ENCODE measurements at regions not wholly inside any gene's neighbourhood (a gene's known extent, or its start where the extent isn't known, plus 50 kb on each side); places are given as distances from the start of the nearest gene placed in this dataset.

DNA sequence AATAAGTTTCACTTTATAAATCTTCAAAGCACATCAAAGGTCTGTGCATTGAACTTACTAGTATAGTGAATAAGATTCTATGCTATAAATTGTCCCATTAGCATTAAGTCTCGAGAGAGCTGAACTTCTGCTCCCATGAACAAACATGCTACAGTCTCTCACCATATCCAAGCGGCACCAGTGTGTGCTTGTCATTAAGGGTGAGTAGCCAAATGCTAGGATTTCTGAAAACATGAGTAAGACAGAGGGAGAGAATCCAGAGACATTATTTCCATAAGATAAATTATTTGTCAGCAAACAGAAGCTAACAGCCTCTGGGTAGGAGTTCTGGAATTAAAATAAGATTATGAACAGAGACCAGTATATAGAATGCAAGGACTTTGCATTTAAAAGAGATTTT, 2882.5 kb downstream of the PCDH9 start:
- no peak for DNase-seq

DNA sequence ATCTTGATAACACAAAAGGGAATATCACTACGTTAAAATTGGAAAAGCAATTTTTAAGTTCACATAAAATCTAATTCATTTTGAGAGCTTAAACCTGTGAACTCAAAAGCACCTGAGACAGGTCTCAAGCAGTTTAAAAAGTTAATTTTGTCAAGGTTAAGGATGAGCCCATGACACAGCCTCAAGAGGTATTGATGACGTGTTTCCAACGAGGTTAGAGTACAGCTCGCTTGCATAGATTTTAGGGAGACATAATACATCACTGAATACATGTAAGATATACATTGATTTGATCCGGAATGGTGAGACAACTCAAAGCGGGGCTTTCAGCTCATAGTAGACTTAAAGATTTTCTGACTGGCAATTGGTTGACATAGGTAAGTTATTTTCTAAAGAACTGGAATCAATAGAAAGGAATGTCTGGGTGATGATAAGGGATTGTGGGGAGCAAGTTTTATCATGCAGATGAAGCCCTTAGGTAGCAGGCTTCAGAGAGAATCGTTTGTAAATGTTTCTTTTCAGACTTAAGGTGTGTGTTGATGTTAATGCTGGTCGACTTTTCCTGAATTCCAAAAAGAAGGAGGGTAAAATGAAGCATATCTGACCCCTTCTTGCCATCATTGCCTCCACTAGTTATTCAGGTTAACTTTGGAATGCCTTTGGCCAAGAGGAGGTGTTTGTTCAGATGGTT, 2890.6 kb downstream of the PCDH9 start:
- DNase-seq = no peak

DNA sequence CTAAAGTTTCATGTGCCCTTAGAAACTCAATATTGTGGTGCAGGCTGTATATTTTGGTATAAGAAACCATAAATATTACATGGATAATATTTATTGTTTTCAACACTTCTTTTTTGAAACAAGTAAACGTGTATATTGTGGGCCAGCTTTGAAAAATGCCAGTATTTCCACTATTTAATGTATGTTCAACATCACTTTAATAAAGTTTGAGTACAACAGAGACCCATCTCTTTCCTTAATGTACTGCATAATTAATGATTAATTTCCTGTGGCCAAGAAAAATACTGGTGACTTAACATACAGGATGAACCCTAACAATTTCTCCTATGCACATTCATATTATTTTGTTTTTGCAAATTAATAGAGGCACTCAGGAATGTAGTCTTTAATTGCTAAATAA, 2891.5 kb downstream of the PCDH9 start:
- no peak for DNase-seq

DNA sequence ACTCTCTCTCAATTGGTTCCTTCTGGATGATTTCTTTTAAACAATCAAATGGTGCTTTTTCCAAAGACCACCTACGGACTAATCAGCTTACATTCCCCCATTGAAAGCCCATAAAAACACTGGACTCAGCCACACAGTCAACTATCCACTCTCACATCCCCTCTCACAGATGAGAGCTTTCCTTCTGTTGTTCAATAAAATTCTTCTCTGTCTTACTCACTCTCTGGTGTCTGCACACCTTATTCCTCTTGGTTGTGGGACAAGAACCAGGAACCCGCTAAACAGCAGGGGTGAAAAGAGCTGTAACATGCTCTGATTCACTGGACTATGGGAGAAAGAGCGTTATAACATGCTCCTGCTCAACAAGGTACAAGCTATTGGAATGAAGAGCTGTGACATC, 2896.2 kb downstream of the PCDH9 start:
- no peak for DNase-seq

DNA sequence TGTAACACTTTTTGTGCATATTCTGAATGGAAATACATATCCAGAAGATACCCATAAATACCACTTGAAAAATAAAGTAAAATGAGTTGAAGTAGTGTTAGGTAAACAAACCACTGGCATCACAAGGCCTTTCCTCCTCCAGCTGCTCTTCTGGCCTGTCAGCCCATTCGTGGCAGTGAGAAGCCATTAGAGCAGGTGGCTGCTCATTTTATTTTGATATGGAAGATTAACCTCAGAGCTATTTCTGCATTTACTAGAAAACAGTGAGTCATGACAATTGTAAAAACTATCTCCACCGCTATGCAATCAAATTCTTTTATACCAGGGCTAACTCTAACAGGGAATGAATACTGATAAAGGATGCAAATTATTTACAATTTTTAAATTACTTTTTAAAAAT, 2898.1 kb downstream of the PCDH9 start:
- peak; percentile 18 for DNase-seq

DNA sequence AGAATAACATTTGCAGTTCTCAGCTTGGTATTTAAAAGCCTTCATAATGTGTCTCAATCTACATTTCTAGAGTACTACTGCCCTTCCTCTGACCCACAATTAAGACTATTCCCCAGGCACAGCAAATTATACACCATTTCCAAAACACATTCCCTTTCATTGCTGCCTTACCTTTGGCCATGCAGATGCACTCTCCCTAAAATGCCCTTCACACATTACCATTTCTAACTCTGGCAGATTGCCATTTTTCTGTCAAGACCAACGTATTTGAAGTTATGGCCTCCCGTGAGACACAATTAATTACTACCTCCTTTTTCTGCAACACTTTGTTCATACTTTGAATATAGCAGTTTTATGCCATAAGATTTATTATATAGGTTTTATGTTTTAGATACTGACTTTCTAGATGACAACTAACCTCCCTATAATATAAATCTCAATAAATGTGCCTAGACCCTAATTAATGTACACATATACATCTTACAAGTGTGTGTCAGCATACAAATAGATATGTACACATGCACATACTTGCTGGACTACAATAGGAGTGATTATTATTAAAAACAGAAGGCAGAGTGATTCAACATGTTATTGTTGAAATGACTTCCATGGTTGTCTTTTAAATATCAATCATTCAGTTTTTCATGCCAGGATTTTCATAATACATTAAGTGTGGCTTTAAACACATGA, 2902.5 kb downstream of the PCDH9 start:
- DNase-seq = no peak

DNA sequence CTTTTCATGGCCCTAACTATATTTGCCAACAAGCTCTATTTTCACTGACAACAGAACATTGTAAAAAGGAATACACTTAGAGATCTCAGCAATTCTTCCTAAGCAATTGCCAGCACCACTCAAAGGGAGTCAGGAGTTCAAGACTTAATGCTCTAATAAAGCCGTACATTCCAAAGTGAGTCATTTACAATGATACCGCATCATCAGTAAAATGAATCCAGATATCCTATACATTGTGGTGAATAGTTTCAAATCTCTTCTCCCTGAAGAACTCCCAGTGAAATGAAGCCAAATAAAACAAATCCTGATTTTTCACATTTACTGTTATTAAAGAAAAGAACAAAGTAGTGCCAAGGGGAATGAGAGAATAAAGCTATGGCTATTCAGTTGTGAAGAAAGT, 2898.7 kb upstream of the PCDH20 start:
- no peak for DNase-seq

DNA sequence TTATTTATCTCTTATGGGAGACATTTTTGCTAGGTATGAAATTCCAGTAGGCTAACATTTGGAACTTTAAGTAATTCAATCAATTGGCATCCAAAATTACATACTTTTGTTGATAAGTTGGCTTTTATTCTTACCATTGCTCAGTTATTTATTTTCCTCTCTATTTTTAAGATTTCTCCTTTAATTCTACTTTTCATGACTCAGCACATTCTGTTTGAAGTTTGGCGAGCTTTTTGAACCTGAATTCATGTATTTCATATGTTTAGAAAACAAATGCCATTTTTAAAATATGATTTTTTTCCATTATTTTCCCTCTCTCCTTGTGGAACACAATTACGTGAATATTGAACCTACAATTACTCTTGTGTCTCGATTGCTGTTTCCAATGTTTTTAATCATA, 2896.3 kb upstream of the PCDH20 start:
- DNase-seq = no peak

DNA sequence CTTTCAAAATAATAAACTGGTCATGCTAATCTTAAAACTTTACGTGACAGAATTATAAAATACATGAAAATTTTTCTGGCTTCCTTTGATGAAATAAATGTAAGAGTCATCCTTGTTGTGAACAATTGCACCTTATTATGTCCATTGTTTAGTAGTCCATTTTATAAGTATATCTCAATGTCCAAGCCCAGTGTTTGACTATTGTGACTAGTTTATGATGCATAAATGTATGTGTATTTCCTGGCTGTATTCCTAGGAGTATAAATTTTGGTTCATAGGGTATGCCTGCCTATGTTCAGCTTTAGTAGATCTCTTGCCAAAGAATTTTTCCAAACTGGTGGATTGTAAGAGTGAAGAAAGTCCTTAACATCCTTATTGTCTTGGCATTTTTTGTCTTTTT, 2895.5 kb upstream of the PCDH20 start:
- DNase-seq = no peak

DNA sequence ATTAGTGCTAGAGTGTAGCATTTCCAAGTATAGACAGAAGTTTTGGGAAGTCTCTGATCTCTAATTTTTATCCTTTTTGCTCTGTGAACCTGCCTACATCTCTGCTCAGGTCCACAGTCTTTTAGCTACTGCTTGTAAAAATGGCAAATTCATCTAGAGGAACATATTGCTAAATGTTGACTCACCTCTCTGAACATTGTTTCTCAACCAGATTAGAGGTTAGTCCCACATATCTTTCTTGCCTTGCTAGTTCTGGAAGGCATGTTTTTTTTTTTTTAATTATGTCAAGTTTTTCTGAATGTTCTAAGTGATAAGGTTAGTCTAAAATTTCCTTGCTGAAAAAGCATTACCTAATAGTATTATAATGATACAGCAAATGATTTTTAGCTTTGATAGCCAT, 2889.6 kb upstream of the PCDH20 start:
- DNase-seq = no peak

DNA sequence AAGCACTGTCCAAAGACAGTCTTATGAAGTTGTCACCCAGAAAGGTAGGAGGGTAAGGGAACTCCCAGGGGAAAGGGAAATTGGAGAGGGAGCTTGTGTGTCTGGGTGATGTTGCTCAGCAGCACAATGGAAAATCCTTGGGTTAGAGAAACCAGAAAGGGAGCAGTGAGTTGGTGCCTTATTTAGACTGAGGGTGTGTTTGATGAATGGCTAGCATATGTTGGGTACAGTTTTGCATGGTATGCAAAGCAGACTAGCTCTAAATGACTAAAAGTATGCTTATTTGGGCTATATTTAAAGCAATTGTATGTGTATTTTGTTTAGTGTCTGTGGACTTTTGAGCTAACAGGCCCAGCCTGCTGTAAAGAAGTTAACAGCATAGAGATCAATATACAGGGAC, 2884.6 kb upstream of the PCDH20 start:
- DNase-seq = no peak

DNA sequence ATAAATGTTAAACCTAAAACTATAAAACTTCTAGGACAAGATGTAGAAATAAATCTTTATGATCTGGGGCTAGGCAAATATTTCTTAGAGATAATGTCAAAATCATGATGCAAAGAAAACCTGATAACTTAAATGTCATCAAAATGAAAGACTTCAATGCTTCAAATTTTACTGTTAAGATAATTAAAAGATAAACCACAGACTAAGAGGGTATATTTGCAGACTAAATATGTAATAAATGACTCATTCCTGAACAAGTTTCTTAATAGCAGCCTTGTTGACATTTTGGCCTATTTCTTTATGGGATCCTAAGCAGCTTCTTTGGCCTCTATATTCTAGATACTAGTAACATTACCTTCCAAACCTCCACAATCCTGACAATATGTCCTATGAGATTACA, 2878.3 kb upstream of the PCDH20 start:
- DNase-seq = no peak

DNA sequence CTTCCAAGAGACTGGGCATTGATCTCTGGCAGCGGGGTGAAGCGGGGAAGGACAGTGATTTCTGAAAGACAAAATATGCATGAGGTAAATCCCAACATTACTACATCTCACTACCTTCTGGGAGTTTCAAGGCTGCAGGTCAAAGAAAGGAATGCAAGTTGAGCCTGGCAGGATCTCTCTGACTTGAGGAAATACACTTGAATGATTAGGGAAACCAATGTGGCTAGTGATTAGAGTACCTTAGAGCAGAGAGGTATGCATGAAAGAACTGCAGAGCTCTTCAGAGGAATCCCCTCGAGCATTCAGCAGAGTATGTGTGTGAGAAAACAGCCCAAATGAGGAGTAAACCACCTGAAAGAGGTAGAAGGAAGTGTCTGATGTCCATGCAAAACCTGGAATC, 2874.1 kb upstream of the PCDH20 start:
- no peak for DNase-seq

DNA sequence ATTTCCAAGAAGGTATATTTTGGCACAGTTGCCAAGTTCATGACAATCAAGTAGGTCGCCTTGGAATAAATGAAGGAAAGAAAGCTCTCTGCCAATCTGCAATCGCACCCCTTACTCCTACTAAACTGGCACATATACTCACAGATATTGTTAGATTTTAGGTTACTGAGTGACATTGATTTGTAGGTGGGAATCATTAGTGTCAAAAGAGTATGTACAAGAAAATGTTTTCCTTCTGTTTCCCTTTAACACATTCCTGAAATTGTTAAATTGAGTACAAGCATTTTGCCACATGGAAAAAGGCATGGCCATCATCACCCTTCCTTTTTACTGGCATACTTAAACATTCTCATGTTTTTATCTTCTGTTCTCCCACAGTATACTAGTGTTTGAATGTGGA, 2868.3 kb upstream of the PCDH20 start:
- no peak for DNase-seq

DNA sequence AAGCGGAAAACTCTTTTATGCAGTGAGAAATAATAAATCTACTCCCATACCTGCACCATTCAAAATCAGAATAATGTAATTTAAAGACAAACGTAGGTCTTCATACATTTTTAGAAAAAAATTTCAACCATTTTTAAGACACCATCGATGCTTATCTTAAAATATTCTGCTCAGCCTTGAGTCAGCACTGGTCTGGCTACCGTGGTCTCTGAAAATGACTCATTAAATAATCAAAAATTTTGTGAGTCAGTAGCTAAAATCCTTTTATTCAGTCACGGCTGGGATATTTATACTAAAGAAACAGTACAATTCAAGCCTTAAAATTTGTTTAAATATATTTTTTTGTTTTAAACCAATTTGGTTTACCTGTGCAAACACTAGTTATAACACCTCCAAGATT, 2862.8 kb upstream of the PCDH20 start:
- DNase-seq = no peak

DNA sequence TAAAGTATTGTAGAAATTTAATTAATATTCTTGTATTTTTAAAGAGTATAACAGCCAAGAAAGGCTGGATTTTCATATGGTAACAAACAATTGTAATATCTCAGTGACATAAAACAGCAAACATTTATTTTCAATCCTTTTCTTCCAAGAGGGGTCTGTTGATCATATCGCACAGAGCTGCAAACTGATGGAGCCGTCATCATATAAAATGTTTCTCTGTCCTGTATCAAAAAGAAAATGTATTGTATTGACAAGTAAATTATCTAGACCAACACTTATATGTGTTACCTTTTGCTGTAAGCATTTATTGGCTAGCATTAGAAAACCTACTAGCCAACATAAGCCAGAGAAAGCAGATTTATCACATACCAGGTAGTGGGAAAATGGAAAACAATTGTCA, 2861.4 kb upstream of the PCDH20 start:
- no peak for DNase-seq

DNA sequence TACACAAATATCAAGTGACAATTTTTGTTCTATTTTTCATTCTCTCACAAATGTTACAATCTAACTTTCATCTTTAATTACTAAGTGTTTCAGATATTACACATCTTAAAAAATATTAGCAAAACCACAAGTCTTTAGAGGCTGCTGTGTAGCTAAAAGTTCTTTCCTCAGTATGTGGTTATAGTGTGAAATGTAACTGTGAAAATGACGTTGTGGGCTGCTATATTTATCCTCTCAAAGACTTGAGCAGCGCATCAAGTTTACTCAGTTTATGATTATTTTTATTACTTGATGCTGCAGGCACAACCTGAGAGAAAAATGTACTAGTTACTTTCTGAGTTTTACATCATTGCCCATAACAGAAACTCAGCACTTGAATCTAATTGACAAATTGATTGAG, 2860.6 kb upstream of the PCDH20 start:
- no peak for DNase-seq

DNA sequence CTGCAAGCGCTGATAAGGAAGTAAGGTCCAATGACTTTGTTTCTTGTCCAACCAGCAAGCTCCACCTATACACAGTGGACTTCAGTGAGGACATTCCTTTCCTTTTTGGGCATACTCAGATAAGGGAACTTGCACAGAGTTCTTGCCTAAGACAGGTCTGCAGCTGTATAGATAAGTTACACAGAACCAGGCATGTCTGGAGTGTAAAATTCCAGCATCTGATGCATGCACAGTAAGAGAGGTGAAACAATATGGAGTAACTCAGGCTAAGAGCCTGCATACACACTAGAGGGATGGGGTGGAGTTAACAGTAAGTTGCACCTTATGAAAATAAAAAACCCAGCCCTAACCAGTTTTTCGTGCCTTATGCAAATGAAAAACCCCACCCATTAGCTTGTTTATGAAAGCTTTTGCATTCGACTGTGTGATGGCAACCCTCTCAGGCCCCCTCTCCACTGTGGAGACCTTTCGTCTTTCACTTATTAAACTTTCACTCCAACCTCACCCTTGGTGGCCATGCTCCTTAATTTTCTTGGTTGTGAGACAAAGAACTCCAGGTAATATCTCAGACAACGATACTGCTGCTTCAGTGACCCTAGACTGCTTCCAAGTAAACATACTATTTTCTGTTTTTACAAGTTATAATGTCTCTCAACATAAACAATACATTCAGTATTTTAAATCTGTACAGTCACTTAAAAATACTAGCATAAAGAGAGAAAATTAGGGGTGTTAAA, 2859.0 kb upstream of the PCDH20 start:
- no peak for DNase-seq

DNA sequence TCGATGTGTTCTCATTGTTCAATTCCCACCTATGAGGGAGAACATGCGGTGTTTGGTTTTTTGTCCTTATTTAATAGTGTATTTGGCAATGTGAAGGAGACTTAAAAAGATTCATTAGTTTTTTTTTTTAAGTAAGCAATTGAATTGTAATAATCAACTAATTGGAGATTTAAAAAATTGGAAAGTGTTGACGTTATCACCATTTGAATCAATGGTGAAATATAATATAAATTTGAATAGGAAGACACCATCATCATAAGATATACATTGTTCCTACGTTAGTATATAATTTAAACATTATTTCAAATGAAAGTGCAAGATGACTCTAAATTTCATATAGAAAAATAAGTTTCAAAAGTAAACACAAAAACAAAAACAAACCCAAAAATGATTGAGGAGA, 2858.1 kb upstream of the PCDH20 start:
- DNase-seq = no peak

DNA sequence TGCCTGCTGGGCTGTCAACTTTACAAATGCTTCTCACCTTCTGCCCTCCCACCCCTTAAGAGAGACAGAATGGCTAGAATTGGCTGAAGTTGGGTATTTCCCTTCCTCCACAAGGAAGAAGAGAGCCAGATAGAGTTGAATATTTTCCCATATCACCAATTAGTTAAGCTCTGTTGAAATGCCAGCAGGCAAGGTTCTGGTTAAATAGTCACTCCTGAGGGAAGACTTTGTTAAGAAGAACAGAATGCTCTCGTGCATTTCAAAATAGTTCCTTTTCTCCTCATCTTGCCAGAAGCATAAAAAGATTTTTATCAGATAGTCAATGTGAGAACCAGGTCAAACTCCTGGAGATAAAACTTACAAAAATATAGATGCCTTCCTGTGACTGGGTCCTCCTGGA, 2857.0 kb upstream of the PCDH20 start:
- no peak for DNase-seq

DNA sequence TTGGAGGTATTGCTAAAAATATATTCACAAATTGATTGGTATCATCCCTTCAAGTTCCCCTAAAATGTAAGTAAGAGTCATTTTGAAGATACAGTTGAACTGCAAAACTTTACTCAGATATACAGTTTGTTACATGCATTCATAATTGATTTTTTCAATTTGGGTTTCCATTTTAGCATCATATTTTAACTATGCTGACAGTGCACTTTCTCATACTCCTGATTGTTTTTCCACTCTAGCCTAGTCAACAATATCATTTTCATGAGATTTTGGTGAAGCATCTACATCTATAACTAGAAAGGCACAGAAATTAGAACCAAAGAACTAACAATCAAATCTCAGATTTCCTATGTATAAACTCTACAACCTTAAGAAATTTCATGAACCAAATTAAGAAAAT, 2850.4 kb upstream of the PCDH20 start:
- no peak for DNase-seq

DNA sequence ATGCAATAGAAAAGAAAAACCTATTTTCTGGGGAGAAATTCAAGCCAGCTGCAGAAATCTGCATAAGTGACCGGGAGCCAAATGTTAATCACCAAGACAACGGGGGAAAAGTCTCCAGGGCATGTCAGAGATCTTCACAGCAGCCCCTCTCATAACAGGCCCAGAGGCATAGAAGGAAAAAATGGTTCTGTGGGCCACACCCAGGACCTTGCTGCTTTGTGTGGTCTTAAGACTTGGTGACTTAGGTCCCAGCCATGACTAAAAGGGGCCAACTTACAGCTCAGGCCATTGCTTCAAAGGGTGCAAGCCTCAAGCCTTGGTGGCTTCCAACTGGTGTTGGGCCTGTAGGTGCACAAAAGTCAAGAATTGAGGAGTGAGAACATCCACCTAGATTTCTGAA, 2847.6 kb upstream of the PCDH20 start:
- DNase-seq = no peak

DNA sequence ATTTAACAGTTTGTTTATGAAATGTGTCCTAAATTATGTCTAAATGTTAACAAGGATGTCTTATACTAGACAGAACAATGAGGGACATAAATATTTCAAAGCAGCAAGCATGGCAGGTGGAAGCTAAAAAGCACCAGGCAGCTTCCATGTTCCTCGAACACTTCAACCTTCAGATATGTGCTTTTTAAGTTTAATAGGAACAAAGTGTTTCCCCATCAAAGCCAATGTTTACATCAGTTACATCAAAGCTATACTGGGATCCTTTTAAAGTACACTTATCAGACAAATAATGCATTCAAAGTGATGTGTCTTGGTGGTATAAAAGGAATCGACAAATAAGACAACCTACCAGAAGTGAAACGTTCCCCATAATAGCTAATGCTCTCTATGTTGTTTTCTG, 2841.1 kb upstream of the PCDH20 start:
- no peak for DNase-seq

DNA sequence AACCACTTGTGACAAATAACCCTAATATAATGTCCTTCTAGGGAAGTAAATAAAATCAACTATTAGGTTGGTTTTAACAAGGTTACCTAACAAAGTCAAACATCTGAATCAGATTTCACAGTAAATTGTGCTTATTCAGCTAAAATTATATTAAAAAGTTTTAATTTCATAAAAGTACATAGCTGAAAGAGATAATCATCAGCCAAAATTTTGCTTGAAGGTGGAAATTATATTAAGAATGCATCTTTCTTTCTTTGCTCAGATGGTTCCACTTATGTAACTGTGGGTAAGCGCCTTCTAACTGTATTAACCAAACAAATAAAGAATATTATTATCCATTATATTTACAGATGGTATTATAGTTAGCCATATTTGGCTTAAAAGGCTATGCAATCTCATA, 2840.3 kb upstream of the PCDH20 start:
- DNase-seq = no peak
